Gastrocnemius medialis (tissue), 4 donors: ENCODE measurements at regions not wholly inside any gene's neighbourhood (a gene's known extent, or its start where the extent isn't known, plus 50 kb on each side); places are given as distances from the start of the nearest gene placed in this dataset.

Experiments used
- CTCF ChIP-seq, 5 experiments: fragments of 450-650 bp in 3 of 5; fragments of 200-600 bp in 2 of 5; sonication (generic) in 2 of 5; IDR thresholded peaks in 4 of 5; conservative IDR thresholded peaks in 1 of 5; 1 replicate in 4 of 5; 2 replicates in 1 of 5; pipeline ENCODE4 v1.5.1; 2016 to 2019; ENCODE audit warnings: antibody characterized with exemption in 5 of 5, mild to moderate bottlenecking in 3 of 5, moderate library complexity in 3 of 5
- POLR2A ChIP-seq, 2 donors: fragments of 450-650 bp; IDR thresholded peaks; one replicate each; pipeline ENCODE4 v1.6.1; 2017; ENCODE audit warnings: antibody characterized with exemption in 2 of 2, mild to moderate bottlenecking in 2 of 2, moderate library complexity in 2 of 2

DNA sequence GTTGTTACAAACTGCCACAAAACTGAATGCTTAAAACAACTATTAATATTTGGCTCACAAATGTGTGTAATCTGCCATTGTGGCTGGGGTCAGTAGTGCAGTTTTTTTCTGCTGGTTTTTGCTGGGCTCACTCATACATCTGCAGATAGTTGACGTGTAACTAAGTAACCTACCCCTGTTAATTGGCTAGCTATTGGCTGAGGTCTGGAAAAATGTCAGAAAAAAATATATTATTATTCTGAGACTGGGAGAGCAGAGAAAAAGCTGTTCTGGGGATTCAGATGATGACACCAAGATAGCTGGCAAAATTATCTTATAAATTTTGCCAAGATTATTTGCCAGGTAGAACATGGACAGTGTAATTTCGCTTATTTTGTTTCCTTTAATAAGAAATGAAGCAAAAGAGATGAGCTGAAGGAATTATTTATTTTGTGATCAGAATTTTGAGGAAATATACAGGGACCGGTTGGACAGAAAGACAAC lies 616.1 kb upstream of the ADAMTS5 start:
- TF ChIP-seq POLR2A (IDR thresholded peaks at IDR 0.05) = no peak
- TF ChIP-seq CTCF (IDR thresholded peaks at IDR 0.05 in 4 of 5, conservative IDR thresholded peaks at IDR 0.05 in 1 of 5) = no peak
